ENCODE measurements at regions not wholly inside any gene's neighbourhood (a gene's known extent, or its start where the extent isn't known, plus 50 kb on each side); places are given as distances from the start of the nearest gene placed in this dataset.
"Not testable (repeated sequence)": the region's sequence is repeated elsewhere in the genome, so short reads cannot be mapped to it uniquely, and the experiment has no call there.

- no peak for DNase-seq
These were observed 112.3 kb upstream of the MARCKS start for GRCh38 chr6:113744861-113745260.

- no peak for DNase-seq
These were observed 106.8 kb upstream of the MARCKS start for GRCh38 chr6:113750151-113750855.

- no peak for DNase-seq
These were observed 102.9 kb upstream of the MARCKS start for GRCh38 chr6:113754291-113754690.

- no peak for DNase-seq
These were observed 101.5 kb upstream of the MARCKS start for GRCh38 chr6:113755449-113756289.

- DNase-seq = no peak
These were observed 100.9 kb upstream of the MARCKS start for GRCh38 chr6:113756290-113756665.

GRCh38 chr6:113758214-113758613 is 98.9 kb upstream of the MARCKS start:
- DNase-seq = no peak

GRCh38 chr6:113758826-113759574 is 98.1 kb upstream of the MARCKS start:
- DNase-seq = no peak

GRCh38 chr6:113762641-113763040 is 94.5 kb upstream of the MARCKS start:
- DNase-seq = no peak

- no peak for DNase-seq
These were observed 93.8 kb upstream of the MARCKS start for GRCh38 chr6:113763311-113763766.

GRCh38 chr6:113763876-113764275 is 93.3 kb upstream of the MARCKS start:
- DNase-seq = no peak

GRCh38 chr6:113765909-113766308 is 91.2 kb upstream of the MARCKS start:
- DNase-seq = no peak

GRCh38 chr6:113767985-113768384 is 89.2 kb upstream of the MARCKS start:
- no peak for DNase-seq

GRCh38 chr6:113772961-113773360 is 84.2 kb upstream of the MARCKS start:
- DNase-seq = no peak

- DNase-seq = no peak
These were observed 82.9 kb upstream of the MARCKS start for GRCh38 chr6:113774127-113774825.

GRCh38 chr6:113776998-113777397 is 80.1 kb upstream of the MARCKS start:
- DNase-seq = no peak

- no peak for DNase-seq
These were observed 79.5 kb upstream of the MARCKS start for GRCh38 chr6:113777601-113778000.

- DNase-seq = no peak
These were observed 77.5 kb upstream of the MARCKS start for GRCh38 chr6:113779656-113780055.

GRCh38 chr6:113782636-113783035 is 74.5 kb upstream of the MARCKS start:
- no peak for DNase-seq

- no peak for DNase-seq
These were observed 71.0 kb upstream of the MARCKS start for GRCh38 chr6:113786168-113786567.

- DNase-seq = no peak
These were observed 68.6 kb upstream of the MARCKS start for GRCh38 chr6:113788586-113788985.

GRCh38 chr6:113791225-113791624 is 65.9 kb upstream of the MARCKS start:
- not testable (repeated sequence) for DNase-seq

GRCh38 chr6:113795371-113795770 is 61.8 kb upstream of the MARCKS start:
- not testable (repeated sequence) for DNase-seq

GRCh38 chr6:113796038-113796437 is 61.1 kb upstream of the MARCKS start:
- DNase-seq = no peak
